Hematopoietic multipotent progenitor cell (in vitro differentiated cells): ENCODE measurements at regions not wholly inside any gene's neighbourhood (a gene's known extent, or its start where the extent isn't known, plus 50 kb on each side); places are given as distances from the start of the nearest gene placed in this dataset.
A peak's percentile ranks its signal among the peaks of the same experiment; 100 is the strongest.

Experiments
- DNase-seq, 3 donors: peaks; one replicate each; pipeline ENCODE4 v3.0.0-alpha.2; 2011 to 2015; ENCODE audit warnings: low read depth in 2 of 3, low spot score in 2 of 3

GRCh38 chr9:108182950-108183381 is 672.8 kb downstream of the ACTL7B start:
- peak in 1 of 3 donors; percentile 16 for DNase-seq

- no peak for DNase-seq
Observed at GRCh38 chr9:108182270-108182669, 673.5 kb downstream of the ACTL7B start.

- no peak for DNase-seq
Observed at GRCh38 chr9:108181441-108181840, 674.3 kb downstream of the ACTL7B start.

GRCh38 chr9:108180541-108180940 is 675.2 kb downstream of the ACTL7B start:
- no peak for DNase-seq

GRCh38 chr9:108178318-108178717 is 677.5 kb downstream of the ACTL7B start:
- DNase-seq: no peak

GRCh38 chr9:108168236-108168850 is 678.8 kb upstream of the KLF4 start:
- no peak for DNase-seq

- DNase-seq: no peak
Observed at GRCh38 chr9:108167136-108167900, 677.7 kb upstream of the KLF4 start.

GRCh38 chr9:108166519-108166918 is 677.0 kb upstream of the KLF4 start:
- no peak for DNase-seq

GRCh38 chr9:108163321-108164005 is 673.9 kb upstream of the KLF4 start:
- no peak for DNase-seq

- no peak for DNase-seq
Observed at GRCh38 chr9:108162664-108163063, 673.1 kb upstream of the KLF4 start.

GRCh38 chr9:108161503-108161902 is 671.9 kb upstream of the KLF4 start:
- no peak for DNase-seq

GRCh38 chr9:108160706-108161355 is 671.3 kb upstream of the KLF4 start:
- no peak for DNase-seq

GRCh38 chr9:108160039-108160438 is 670.5 kb upstream of the KLF4 start:
- no peak for DNase-seq

GRCh38 chr9:108158236-108158995 is 668.8 kb upstream of the KLF4 start:
- no peak for DNase-seq

- no peak for DNase-seq
Observed at GRCh38 chr9:108156270-108156998, 666.9 kb upstream of the KLF4 start.

- no peak for DNase-seq
Observed at GRCh38 chr9:108153416-108153815, 663.8 kb upstream of the KLF4 start.

- DNase-seq: no peak
Observed at GRCh38 chr9:108150736-108151586, 661.4 kb upstream of the KLF4 start.

- DNase-seq: no peak
Observed at GRCh38 chr9:108149326-108149725, 659.8 kb upstream of the KLF4 start.
